GM06990 (cell line): ENCODE measurements at regions not wholly inside any gene's neighbourhood (a gene's known extent, or its start where the extent isn't known, plus 50 kb on each side); places are given as distances from the start of the nearest gene placed in this dataset.

ENCODE experiments used
- DNase-seq: peaks from one replicate; pipeline ENCODE4 v3.0.0-alpha.2; 2011; ENCODE audit not compliant: insufficient read length; ENCODE audit errors: extremely low read depth
- H3K27me3 ChIP-seq: replicated peaks from 2 replicates; pipeline ENCODE4 v1.6.0; 2011; ENCODE audit warnings: low read length; ENCODE audit not compliant: control insufficient read depth, insufficient read depth
- H3K36me3 ChIP-seq: 2 replicates; pipeline ENCODE4 v1.5.1; 2011; ENCODE audit warnings: low read length; ENCODE audit not compliant: control insufficient read depth, insufficient read depth
- H3K4me3 ChIP-seq: replicated peaks from 2 replicates; pipeline ENCODE4 v1.5.1; 2011; ENCODE audit warnings: low read depth, mild to moderate bottlenecking, control low read depth, low read length
- CTCF ChIP-seq: IDR thresholded peaks from 2 replicates; pipeline ENCODE4 v1.5.1; 2011; ENCODE audit warnings: low read length, control low read depth, mild to moderate bottlenecking, inconsistent platforms; ENCODE audit not compliant: insufficient read depth, poor library complexity, severe bottlenecking

GRCh38 chr11:34567733-34568132, 53.2 kb upstream of the EHF start:
- H3K4me3 ChIP-seq: no peak overlapping the region
- H3K36me3 ChIP-seq: no peaks in the 10 kb centered on the region
- no peaks in the 10 kb centered on the region for H3K27me3 ChIP-seq
- DNase-seq: no peak
- no peak for TF ChIP-seq CTCF

GRCh38 chr11:34570584-34570983, 50.3 kb upstream of the EHF start:
- H3K4me3 ChIP-seq: no peak overlapping the region

More at GRCh38 chr11:34570584-34570983, 50.3 kb upstream of the EHF start:
- TF ChIP-seq CTCF: no peak
- DNase-seq: no peak
- Histone ChIP-seq H3K27me3 (no peaks in the 10 kb centered on the region), H3K36me3 (no peaks in the 10 kb centered on the region)
